SW 1271 (cell line): ENCODE measurements at regions not wholly inside any gene's neighbourhood (a gene's known extent, or its start where the extent isn't known, plus 50 kb on each side); places are given as distances from the start of the nearest gene placed in this dataset.

Experiments
- DNase-seq, 2 experiments: peaks; one replicate each; lab custom pipeline; 2025; lab: John Stamatoyannopoulos, UW

DNA sequence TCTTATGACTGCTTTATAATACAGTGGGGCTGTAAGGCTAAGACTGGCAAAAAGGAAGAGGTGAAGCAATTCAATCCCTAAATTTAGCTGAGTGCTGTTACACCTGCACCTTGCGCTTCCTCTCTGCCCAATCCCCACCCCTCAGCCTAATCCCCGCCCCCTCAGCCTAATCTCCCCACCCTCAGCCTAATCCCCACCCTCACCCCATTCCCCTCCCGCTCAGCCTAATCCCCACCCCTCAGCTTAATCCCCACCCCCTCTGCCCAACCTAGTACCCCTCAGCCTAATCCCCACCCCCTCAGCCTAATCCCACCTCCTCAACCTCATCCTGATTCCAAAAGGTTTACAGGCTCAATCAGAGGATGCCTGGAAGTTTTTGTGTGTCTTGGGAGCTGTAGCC, 155.5 kb downstream of the PMP22 start:
- DNase-seq: no peak

DNA sequence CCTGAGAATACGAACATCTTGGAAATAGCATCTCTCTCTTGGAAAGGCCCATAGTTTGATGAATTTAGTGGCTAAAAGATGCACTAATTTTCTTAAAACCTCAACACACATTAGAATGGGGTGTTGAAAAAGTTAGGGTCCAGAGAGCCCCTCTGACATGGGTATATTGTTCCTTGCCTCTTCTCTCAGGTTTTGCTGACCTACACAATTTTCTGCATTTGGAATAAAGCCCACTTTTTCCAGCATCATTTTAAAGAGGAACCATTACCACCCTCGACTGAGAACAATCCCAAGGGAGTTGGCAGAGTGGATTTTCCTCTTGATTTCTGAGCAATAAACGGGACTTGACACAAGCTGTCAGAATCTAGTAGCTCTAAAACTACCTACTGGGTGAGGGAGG, 156.1 kb downstream of the PMP22 start:
- DNase-seq: no peak

DNA sequence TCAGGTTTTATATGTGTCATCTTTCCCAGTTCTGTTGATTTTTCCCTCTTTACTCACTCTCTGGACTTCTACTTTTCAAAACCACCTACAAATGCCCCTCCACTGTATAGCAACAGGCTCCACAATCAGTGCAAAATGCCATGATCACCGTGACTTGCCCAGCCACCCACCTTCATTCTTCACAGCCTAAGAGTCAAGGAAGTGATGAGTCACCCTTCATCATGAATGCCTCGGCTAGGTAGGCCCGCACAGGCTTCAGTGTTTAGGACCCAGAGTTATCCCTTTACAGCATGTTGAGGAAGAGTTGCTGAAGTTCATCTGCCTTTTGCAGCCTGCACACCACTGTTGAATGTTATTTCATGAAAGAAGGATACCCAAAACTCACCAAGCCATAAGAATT, 158.6 kb downstream of the PMP22 start:
- DNase-seq: no peak

DNA sequence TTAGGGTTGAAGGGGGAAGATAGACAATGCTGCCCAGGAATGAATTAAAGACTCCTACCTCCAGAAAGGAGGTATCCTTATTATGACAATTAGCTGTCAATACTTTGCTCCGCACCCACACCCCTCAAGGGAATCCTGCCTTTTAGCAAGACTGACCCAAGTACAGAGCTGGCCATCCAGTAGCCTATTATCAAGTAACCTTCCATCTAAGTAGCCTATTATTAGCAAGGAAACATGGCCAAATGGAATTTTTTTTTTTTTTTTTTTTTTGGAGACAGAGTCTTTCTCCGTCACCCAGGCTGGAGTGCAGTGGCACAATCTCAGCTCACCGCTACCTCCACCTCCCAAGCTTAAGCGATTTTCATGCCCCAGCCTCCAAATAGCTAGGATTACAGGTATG, 161.3 kb downstream of the PMP22 start:
- DNase-seq: no peak

DNA sequence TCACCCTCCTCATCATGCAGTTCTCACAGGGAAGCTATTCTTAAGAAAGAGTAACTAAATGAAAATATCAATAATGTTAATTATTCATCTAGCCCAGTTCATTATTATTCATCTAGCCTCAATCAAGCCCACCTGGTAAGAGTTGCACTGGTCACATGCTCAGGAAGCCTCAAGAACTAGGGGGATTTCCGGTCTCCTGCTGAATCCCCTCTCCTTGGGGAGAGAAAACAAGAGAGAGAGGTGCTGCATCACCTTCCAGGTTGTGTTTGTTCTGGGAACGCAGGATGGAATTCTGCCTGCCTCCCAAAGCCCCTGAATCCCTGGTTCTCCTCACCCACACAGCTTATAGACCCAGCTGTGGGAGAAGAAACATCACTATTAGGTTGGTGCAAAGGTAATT, 164.0 kb downstream of the PMP22 start:
- no peak for DNase-seq

DNA sequence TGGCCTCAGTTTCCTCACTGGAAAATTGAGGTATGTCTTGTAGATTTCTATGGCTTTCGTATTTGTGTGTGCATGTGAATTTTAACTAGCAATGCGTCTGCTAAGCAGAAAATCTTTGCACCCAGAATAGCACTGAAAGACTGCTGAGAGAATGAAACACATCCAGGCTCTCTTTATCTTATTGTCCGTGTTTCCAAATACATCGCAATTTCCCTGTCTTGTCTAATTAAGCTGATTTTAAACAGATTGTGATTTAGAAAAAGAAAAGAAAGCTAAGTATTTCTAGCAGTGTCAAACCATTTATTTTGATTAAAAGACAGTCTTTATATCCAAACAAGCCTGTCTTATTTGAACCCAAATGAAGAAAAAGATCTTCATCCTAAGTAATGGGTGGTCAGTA, 168.6 kb downstream of the PMP22 start:
- no peak for DNase-seq

DNA sequence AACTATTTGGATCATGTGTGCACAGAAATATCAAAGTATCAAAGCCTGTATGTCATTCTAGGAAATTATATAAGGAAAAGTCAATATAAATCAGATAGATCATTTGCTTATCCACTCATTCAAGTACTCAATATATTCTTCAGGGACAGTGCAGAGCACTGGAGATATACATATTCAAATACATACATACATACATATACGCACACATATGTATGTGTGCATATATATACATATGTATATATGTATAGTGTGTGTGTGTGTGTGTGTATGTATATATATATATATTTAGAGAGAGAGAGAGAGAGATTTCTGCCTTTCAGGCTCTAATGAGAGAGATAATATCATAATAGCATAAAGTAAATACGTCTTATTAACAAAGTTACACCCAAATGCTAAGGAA, 169.2 kb downstream of the PMP22 start:
- no peak for DNase-seq

DNA sequence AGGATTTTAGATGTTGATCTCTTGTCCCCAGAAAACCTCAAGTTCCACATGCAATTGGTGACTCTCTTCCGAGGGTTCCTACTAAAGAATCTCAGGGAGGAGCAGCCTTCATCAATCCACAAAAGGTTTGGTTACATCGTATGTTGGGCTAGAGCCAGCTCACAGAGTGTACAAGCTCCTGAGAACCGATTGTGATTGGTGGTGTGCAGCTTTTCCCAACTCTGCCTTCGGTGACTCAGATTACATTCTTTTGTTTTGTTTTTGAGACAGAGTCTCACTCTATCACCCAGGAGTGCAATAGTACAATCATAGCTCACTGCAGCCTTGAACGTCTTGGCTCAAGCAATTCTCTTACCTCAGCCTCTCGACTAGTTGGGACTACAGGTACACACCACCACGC, 172.4 kb downstream of the PMP22 start:
- DNase-seq: no peak

DNA sequence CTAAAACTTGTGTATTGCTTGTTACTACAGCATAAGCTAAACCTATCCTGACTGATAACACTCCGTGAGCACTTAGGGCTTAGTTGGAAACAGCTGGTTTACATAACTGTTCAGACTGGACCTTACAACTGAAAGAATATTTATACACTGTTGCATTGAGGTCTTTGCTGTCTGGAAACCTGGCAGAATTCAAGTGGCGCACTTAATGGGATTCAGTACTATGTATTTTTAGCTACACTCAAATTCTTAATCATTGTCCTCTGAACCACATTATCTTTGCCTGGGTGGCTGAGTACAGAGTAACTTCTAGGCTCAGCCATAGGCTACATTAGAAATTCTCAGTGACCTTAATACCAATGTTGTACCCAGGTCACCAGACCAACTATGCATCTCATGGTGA, 172.9 kb downstream of the PMP22 start:
- no peak for DNase-seq

DNA sequence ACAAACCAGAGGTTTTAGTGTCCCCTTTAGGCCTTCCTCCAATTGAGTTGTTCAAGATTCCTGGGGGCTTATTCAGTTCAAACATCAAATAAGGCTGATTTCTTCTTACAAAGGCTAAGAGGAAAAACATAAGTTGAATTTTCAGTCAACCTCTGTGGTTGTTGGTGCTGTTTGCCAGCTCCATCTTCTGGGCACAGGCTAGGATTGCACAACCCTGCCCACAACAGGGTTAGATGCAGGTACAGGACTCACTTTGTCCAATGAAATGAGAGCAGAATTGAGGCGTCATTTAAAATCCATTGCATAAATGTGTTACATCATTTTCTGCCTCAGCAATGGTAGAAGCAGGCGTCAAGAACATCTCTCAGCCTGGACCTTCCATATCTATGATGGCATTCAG, 173.3 kb downstream of the PMP22 start:
- no peak for DNase-seq

DNA sequence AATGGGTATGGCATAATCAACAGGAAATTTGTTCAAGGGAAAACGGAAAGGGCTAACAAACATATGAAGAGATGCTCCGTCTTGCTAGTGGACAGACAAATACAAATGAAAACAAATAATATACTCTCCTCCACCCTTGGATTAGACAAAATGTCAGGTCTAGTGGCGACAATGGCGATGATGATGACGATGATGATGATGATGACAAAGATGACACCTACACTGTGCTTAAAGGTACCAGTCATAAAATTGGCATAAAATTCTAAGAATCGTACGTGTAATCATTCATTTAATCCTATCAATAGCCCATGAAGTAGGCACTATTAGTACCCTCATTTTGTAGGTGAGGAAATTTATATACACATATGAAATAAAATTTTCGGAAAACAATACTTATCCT, 174.6 kb downstream of the PMP22 start:
- no peak for DNase-seq

DNA sequence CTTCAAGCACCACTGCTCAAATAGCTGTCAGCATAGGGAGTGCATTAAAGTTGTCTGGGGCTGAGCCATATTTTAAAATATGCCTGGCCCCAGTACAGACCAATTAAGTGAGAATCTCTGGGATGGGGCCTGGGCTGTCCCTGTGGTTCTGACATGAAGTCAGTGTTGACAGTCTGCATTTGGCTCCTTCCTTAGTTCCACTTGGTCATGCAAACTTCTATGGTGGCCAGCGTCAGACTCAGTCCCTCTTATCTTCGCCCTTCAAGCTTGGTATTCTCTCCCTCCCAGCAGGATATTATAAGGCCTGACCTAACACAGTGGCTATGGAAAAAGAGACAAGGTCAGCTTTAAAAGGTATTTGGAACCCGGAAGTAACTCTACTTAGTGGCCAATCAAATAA, 177.2 kb downstream of the PMP22 start:
- no peak for DNase-seq

DNA sequence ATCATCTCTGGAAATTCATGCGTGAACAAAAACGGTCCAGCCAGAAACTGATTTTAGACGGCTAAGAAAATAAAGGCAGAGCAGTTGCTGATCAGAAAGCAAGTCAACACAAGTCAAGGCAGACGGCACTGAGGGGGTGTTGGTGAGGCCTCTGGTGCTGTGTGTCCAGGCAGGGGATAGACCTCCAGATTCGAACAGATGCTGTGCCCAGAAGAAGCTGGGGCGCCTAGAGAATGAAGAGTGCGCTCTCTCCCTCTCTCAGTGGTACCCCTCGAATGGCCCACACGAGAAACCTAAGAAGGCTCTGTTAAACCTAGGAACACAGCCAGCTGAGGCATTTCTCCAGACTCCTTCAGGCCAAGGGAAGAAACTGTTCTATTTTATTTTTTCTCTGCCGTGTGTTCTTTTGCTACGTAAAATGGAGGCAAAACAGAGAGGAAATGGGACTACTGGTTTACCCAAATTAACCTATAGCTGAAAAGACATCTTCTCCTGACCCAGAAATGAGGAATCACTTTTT, 178.3 kb downstream of the PMP22 start:
- no peak for DNase-seq

DNA sequence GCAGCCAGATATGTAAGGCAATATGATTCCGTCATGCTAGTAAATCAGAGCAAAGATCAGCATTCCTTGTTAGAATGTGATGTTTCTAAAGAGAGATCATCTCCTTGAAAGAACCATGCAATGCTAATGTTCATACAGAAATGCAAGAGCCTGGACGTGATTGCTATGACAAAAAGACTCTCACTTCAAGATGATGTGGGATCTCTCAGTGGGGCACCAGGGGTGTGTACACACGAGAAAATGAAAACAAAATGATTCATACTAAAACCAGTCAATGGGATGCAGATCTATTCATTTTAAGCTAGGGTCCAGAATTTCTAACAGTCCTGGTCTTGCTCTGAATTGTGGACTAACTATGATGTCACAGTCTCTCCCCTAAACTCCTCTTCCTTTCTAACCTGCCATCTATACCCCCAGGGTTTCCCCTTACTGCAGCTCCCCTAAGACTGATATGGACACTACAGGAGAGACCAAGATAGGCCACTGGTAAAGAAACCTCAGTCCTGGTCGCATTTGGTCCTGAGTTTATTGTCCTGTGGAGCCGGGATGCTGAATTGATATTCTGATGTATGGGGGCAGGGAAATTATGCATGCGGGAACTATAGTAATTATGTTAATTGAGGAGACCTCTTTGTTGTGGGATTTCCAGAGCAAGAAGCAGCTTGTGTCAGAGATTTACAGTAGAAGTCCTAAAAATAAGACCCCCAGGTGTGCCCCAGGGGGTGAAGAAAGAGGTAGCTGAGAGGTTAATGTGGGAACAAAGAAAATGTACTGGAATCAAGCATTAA, 179.0 kb downstream of the PMP22 start:
- no peak for DNase-seq

DNA sequence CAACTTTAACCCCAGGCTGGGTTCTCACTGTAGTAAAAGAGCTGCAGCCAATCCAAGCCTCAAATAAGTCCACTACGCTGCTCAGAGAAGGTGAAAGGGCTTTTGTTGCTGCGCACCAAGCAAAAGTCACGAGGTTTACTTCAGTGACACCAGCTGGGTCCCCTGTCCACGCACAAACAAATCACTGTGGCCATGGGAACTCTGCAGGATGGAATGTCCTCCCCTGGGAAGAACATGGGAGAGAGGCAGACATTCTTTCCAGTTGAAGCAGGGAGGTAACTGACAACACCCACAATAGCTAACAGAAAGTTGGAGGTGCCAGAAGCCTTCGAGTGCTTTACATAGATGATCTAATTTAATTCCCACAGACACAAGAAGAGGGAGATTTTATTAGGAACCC, 181.9 kb downstream of the PMP22 start:
- no peak for DNase-seq

DNA sequence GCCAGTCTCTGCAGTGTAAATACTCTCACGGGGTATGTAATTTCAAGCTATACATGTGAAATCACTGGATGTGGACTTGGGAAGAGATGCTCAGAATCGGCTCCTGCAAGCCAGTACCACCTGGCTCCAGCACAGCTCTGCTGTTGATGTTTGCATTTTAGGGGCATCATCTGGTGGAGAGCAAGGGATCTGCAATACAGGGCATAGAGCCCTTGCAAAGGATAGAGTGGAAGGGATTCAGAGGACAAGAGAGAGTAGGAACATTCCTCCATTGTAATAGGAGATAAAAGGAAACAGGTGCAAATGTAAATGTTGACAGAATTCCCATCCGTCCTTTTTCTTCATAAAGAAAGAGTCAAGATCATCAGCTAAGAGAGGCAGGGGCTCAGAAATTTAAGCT, 184.1 kb downstream of the PMP22 start:
- no peak for DNase-seq

DNA sequence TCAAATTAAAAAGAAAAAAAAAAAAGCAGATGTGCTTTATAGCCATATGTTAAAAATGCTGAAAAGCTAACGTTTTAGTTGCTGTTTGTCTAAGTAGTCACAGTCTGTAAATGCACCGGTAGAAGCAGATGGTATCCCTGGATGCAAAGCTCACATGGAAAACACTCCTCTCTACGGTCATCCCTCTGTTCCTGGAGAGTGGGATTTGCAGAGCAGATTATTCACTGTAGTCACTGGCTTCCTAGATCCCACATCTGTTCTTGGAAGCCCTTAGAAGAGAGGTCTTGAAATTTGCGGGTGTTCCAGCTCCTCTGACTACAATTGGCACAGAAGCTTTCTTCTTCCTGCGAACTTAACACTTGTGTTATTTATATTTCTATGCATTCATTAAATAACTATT, 186.6 kb downstream of the PMP22 start:
- no peak for DNase-seq

DNA sequence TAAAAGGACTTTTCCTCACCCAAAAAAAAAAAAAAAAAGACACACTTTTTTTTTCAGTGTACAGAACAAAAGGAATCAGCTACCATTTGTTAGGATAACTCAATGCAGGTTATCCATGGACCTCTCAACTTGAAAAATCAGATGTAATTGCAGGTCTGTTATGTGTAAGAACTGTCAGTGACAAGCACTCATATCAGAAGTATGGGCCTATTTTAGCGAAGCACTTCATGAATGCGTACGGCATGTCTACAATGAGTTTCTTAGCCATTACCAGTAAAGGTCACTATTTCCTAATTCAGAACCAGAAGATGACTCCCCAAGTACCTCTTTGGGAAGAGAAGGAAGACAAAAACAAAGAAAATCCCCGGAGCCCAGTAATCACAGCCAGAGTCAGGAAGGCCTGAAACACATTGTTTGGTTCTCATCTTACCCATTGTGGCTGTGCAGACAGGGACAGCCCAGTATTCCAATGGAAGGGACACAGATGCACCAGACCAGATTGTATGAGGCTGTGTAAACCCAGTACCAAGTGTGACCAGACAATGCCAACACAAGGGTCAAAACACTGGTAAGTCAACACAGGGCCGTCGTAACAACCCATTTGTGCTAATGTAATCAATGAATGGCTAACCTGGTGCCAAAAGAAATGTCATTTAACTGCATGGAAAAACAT, 188.0 kb downstream of the PMP22 start:
- DNase-seq: no peak

DNA sequence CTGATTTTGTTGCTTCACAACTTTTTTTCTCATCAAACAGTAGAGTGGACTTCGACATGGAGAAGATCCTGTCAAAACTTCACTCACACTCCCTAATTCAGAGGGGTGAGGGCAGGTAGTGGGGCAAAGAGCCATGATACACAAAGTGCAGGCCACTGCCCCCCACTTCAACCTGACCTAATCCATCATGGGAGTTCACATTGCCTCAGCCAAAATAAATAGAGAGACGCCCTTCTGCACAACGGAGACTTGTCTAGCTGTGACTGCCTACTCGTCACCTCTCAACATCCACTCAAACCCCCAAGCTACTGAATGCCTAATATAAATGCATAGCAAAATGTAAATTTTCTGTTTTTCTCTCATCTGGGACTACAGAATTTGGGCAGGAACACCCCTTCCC, 213.2 kb downstream of the PMP22 start:
- DNase-seq: no peak

DNA sequence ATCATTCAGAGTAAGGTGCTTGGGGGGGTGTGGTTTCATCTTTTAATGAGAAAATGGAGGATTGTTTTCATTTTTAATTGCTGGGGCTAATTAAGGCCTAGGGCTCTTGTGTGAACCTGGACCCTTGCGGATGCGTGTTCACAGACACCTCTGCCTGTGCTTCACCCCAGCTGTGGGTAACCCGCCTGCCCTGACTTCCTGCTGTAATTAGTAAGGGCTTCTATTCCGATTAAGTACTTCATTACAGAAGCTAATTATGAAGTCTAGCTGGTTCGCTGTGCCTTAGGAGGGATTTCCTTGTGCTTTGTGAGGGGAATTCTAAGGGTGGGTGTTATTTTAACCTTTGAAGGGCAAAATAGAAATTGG, 215.3 kb downstream of the PMP22 start:
- DNase-seq: no peak

DNA sequence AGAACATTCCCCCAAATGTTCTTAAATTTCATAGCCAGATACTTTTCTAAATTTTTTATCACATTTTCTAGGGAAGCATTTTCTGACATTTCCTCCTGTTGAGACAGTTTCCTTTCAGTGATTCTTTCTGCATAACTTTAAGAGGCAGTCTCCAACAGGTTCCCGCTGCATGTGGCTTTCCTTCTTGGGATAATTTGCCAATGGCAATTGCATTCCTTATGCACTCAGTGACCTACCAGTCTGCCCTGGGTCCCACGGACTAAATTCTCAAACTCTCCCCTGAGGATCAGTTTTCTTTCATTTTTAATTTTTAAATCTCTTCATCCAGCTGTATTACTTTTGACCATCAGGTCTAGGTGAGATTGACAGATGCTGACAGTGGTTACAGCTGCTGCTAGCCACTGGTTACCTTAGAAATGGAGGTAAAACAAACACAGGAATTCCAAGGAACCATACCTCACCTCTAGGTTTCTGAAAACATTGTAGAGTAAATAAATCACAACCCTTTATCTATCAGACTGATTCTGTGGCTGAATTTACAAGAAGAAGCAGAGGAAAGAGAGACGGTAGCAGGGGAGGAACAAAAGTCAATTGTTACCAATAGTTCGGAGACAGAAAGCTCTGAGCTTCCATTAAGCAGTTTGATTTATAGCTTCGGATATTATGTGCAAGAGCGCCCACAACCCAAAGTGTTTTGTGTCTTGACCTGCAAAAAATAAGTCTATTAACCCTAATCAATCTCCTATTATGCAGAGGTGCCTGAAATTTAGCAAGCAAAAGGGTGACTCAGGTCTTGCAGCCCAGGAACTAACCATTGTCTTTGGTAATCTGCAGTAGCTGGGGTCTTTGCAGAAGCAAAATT, 216.0 kb downstream of the PMP22 start:
- no peak for DNase-seq

DNA sequence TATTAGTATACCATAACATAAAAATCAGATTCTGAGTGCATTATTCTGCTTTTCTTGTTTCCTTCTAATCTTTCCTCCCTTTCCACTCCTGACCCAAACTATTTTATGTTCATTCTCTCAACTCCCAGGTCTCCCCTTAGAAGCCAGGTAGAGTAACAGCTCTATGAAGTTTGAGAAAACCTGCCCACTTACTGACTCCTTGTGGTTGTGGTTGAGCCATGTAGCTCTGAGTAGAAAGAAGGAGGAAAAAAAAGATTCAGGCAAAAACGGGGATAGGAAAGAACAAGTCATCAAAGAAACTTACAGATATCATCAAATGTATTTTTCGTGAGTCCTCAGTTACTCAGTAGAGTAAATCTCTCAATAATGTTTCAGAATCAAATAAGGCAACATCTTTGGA, 216.7 kb downstream of the PMP22 start:
- no peak for DNase-seq

DNA sequence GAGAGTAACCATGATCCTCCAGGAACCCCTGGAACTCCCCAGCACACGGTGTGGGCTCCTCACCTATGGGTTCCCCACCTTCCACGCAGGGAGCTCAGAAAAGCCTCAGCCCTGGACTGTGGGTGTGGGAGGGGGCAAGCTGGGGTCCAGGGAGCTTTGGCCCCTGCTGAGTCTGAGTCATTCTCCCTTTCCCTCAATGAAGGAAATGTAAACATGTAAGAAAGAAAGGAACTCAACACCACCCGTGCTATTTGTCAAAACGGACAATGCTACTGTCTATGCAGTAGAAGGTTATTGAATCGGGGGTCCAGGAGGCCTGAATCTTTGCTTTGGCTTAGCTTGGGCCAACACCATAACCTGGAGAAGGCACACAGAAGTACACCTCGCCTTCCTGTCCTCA, 222.8 kb downstream of the PMP22 start:
- DNase-seq: no peak
